ENCODE measurements at regions not wholly inside any gene's neighbourhood (a gene's known extent, or its start where the extent isn't known, plus 50 kb on each side); places are given as distances from the start of the nearest gene placed in this dataset.

DNA sequence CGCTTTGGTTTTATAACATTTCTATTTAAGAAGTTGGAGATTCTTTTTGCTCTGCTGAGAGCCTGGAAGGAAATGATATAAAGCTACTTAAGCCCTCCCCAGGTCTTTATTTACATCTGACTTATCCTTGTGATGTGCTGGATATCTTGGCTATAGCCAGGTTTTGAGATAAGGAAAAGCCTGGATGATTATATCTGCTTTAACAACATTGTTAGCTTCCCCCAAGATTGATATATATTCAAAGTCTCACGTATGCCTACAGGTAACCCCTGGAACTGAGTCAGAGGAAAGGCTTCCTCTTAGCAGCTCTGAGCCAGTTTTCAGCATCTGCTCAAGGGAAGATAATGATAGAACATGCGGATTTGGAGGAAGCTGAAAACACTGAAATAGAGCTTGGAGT lies 61.5 kb upstream of the CRBN start:
- no peak for DNase-seq (ENCODE audit: low spot score)

DNA sequence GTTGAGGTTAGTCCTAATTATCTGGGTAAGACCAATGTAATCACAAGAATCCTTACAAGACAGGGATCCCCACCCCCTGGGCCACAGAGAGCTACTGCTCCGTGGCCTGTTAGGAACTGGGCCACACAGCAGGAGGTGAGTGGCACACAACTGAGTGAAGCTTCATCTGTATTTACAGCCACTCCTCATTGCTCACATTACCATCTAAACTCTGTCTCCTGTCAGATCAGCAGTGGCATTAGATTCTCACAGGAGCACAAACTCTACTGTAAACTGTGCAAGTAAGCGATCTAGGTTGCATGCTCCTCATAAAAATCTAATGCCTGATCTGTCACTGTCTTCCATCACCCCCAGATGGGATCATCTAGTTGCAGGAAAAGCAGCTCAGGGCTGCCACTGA lies 58.5 kb upstream of the CRBN start:
- DNase-seq (ENCODE audit: low spot score), result no peak

DNA sequence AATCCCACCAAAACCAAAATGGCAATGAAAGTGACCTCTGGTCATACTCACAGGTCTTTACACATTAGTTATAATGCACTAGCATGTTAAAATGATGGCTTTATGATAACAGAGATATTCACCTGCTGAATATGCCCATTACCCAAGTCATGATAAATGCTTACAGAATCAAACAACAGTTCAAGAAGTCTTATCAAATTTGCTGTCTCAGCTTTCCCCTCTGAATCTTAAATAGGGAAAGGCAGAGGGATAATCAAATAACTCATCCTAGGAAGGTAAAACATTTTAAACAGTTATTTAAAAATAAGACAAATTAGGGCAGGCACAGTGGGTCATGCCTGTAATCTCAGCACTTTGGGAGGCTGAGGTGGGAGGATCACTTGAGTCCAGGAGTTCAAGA lies 52.8 kb upstream of the CRBN start:
- no peak for DNase-seq (ENCODE audit: low spot score)
